CD4-positive, alpha-beta T cell treated with Interleukin-17A for 4 hours (primary cell): ENCODE measurements at regions not wholly inside any gene's neighbourhood (a gene's known extent, or its start where the extent isn't known, plus 50 kb on each side); places are given as distances from the start of the nearest gene placed in this dataset.
"Not testable (repeated sequence)": the region's sequence is repeated elsewhere in the genome, so short reads cannot be mapped to it uniquely, and the experiment has no call there.

Experiments
- DNase-seq: peaks from one replicate; pipeline ENCODE4 v3.0.0-alpha.2; 2020; ENCODE audit warnings: mixed read lengths

DNA sequence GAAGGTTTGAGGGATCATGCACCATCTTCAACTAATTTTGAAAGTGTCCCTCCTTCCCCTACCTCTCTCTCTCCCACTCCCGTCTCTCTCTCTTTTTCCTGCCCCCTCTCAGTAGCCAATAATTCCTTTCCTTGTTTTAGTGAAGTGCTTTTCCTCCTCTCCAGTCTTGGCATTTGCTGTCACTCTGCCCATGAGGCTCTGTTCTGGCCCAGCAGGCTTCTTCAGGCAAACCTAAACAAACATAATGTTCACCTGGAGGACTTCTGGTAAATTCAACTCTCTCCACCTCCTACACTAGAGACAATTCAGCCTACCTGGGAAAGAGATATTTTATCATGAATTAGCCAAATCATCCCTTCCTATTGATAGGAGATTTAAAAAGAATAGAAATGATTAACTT, 86.6 kb upstream of the ADRA1D start:
- DNase-seq = no peak

DNA sequence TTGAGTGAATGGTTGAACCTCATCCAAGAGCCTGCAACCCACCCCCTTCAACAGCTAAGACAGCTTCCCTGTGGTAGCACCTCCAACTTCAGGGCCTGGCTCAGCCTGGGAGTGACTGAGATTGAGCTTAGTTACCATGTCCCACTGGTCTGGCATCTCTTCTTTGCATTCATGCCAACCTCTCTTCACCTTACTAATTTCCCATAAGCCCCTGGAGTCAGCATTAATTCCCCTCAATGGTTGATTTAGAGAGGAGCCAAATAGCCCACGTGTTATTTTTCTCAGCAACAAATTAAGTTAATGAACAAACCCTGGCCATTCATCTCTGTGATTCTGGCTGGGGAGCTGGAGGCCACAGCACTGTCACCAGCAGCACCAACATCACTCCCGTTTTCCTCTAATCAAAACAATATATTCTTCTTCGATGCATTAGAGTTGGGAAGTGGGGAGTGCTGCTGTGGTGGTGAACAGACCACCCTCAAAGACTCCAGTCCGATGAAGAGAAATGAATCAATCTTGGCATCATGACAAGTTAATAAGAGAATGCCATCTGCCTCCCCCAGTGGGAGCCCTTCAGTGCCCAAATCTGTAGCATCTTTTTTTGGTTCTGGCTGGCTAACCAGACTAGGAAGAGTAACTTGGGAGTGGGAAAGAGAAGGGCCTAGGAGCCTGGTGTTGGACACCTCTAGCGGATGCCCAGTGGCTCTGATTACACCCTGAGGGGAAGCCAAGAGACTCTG, 83.2 kb upstream of the ADRA1D start:
- no peak for DNase-seq

DNA sequence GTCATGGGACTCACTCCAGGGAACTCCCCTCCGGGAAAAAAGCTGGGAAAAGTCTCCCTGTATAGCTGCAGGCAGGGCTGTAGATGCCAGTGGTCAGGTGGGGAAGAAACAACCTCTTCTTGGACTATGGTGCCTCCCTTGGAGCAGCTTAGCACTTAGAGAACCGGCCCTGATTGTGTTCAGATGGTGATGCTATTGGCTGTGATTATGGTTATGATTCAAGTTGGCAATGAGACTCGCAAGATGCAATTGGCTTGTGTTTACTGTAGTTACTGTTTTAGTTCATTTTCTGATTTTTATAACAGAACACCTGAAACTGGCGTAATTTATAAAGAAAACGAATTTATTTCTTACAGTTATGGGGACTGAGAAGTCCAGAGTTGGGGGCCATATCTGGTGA, 80.9 kb upstream of the ADRA1D start:
- DNase-seq = no peak

DNA sequence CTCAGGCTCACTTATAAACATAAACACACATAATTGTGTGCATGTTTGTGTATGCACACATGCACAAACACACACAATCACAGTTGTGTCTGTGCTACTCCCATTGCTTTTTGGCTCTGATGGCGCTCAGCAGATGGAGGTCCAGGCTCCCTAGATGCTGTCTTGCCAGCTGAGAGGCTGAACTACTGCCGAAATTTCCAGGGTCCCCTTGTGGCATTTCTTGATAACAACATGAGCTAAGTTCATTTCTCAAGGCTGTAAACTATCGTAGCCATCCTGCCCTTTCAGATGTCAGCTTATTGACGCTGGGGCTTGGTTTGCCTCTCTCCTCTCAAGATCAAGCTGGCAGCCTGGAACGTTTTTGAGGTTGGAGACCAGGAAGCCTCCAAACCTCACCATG, 80.1 kb upstream of the ADRA1D start:
- no peak for DNase-seq

DNA sequence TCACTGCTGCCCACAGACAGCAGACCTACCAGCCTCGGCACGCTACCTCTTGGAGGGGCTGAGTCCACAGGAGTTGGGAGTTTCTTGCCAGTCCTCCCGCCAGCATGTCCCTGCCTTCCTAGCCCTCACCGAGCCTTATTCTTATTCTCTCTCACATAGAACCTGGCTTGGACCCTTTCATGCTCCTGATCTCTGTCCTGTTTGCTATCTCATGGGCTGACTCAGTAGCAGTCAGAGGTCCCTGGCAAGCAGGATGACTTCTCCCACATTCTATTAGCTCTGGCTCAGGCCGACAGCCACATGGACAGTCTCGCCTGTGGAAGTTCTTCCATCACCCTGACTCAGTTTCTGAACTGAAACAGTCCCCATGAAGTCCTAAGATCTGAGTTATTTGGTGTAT, 79.5 kb upstream of the ADRA1D start:
- DNase-seq = no peak

DNA sequence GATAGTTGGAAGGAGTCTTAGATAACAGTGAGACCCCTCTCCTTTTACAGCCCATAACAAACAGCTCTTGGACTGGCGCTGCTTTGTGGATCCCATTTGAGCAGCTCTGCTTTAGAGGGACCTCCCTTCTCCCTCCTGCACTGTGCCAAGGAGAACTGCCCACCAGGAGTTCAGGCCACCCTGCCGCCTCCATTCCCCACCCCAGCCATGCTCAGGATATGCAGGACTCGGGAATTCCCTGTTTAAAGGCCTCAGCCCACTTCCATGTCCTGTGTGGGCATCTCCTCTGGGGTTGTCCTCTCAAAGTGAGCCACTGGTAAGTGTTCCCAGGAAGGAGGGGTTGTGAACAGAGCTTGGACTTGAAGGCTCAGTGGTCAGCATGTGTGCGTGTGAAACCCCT, 78.9 kb upstream of the ADRA1D start:
- no peak for DNase-seq

DNA sequence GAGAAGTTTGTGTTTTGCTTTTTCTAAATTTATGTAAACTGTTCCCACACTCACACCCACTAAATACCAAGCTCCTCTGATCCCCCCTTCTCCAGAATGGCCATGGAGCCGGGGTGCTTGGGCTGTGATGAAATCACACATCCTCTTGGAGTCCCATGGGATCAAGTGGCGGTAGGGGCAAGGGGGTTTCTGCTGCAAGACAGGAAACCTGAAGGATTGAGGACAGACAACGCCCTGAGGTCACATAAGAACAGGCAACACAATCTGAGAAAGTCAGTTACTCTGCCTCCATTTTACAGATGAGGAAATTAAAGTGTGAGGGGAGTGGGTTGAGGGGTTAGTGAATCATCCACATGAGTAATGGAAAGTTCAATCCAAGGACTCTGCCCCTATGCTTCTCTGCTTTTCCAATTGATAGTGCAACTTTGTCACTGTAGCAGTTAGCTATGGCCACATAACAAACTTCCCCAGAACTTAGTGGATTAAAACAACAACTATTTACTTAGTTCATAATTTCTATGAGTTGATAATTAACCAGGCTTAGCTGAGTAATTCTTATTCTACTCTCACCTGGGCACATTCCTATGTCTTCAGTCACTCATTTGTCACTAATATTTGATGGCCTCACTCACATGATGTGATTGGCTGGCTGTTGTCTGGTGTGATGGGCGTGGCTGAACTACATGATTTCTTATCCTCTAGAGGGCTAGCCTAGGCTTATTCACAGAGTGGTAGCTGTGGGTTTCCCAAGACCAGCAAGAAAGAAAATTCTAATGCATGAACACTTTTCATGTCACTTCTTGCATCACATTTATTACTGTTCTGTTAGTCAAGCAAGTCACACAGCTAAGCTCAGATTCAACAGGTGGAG, 77.3 kb upstream of the ADRA1D start:
- DNase-seq = no peak

DNA sequence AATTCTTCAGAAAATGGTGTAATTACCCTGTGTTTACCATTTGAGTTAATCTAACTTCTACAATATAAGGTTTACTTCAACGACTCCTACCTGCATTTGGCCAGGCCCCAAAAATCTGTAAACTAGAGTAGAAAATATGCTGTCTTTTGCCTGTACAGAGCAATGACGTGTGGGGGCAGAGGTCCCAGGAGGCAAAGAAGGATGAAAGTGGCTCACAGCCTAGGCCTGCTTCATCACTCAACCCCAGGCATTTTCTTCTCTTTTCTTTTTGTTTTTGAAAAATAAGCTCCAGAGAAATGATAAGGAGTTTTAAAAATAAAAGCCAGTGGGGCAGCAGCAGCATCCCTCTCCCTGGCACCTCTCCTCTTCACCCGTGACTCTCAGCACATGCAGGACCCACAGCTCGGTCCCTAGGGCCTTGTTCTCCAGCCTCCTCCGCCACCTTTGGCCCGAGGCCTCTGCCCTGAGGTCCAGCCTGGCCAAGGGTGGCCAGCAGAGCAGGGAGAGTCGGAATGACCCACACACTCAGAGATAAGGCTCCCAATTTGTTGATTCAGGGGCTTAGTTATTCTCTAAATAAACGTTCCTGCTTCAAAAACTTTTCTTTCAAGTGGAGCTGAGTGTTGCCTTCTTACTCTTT, 76.6 kb upstream of the ADRA1D start:
- DNase-seq = no peak

DNA sequence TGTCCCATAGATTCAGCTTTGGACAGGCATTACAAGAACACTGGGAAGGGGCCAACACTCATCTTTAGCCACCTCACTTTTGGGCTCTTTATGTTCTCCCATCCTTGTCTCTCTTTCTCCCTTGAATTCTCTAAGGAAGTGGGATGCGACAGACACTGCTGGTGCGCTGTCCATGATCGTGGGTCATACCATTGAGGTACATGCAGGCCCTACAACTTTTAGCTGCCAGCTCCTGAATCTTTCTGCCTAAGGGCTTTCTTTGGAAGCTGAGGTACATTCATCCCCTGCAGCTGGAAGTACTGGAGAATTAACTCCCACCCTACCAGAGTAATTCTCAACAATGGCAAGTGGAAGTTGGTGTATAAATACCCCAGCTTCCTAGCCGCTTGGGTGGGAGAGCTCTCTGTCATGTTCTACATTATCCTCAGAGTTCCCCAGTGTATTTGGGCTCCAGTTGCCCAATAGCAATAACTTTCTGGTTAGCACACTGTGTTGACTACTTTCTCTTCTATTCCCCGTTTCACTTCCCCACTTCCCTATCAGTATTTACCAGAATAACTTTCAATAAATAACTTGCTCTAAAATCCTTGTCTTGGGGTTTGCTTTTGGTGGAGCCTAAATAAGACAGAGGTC, 75.6 kb upstream of the ADRA1D start:
- no peak for DNase-seq

DNA sequence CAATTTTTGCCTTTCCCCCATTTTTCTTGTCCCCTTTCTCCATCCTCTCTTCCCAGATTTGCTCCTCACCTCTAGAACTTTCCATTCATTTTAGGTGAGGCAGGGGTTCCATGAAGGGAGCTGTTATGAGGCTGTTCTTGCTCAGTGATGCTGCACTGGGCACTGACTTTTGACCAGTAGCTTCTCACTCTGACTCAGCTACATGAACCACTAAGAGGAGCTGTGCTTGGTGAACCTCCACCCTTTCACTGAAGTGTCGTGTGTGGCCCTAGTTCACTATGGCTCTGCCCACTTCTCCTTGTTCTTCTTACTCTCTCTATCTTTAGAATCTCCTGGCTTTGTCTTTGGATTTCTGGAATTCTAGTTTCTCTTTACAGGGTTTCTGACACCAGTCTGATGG, 73.4 kb upstream of the ADRA1D start:
- no peak for DNase-seq

DNA sequence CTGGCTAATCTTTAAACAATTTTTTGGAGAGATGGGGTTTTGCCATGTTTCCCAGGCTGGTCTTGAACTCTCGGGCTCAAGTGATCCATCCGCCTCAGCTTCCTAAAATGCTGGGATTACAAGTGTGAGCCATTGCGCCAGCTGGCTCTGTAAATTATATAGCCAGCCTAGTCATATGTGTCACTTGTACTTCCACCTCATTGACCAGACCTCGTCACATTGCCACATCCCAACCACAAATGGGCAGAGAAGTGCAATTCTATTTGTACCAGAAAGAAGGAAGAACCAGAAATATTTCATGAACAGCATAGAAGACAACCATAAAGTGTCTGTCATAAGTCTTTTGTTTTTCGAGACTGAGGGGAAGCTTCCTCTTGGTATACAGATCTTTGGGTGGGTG, 71.2 kb upstream of the ADRA1D start:
- no peak for DNase-seq

DNA sequence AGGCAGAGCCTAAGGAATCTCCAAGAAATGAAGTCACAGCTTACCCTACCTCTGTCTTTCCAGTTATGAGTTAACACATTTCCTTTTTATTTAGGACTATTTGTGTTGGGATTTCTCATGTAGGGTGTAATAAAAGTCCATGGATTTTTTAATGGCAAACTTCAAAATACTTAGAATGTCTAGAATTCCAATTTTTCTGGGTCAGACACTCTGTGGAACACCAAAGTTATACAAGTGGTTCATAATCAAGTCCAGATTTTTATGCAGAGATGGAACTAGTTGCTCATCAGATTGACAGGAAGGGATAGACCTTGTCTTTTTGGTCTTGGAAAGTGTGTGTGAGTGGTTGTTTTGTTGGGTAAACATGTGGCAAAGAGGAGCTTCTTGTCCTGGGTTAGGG, 69.8 kb upstream of the ADRA1D start:
- no peak for DNase-seq

DNA sequence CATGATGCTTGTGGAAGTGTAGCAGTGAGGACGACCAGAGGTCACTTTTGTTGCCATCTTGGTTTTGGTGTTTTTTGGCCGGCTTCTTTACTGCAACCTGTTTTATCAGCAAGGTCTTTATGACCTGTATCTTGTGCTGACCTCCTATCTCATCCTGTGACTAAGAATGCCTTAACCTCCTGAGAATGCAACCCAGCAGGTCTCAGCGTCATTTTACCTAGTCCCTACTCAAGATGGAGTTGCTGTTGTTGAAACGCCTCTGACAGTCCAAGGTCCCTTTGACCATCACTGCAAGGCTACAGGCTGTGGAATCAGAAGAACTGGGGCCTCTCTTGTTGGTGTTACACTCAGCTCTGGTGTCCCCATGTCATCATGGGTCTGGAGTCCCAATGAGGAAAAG, 61.5 kb upstream of the ADRA1D start:
- DNase-seq = not testable (repeated sequence)

DNA sequence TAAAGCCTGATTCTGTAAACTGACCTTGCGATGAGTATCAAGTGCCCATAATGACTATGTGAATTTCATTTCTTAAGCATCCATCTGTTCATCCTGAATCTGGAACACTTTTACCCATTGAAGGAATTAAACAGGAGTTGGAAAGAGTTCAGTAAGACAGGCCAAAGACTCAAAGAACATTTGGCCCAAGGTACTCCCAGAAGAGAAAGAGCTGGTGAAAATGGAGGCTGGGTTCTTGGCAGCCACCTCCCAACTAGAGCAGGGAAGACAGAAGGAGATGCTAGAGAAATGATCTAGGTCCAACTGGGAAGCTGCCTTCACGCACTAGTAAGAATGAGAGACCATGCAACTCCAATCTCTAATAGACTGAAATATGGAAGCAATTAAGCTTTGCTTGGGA, 57.1 kb upstream of the ADRA1D start:
- DNase-seq = no peak

DNA sequence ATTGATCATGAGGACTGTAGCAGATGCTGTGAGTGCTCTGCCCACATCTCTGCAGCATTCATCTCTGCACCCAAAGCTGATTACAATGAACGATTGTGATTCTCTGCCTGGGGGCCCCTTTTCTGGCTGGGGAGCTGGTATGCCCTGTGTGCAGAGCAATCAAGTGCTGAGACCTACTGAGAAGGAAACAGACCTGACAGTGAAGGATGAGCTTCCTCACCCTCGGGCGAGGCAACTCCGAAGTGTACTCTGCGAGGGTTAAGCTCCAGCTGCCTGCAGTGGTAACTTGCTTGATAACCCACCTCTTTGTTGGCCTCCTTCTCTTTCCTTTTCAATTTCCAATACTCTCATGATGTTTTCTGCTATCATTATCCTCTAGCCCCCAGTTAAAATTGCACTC, 56.0 kb upstream of the ADRA1D start:
- no peak for DNase-seq

DNA sequence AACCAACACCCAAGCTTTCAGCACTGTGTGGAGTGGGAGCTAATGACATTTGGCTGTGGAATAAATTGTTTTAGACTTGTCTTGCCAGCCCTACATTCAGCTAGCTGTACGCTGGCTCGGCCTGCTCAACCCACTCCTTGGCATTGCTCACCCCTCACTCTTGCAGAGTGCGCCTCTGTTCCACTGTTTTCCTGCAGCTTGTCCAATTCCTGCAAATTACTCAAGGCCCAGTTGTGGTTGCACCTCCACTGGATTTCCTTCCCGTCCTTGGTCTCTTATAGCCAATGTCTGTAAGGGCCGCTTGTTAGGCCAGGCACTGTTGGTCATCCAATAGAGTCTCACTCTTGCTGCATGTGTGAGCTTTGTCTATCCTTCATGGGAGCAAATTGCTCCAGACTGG, 55.5 kb upstream of the ADRA1D start:
- DNase-seq = no peak

DNA sequence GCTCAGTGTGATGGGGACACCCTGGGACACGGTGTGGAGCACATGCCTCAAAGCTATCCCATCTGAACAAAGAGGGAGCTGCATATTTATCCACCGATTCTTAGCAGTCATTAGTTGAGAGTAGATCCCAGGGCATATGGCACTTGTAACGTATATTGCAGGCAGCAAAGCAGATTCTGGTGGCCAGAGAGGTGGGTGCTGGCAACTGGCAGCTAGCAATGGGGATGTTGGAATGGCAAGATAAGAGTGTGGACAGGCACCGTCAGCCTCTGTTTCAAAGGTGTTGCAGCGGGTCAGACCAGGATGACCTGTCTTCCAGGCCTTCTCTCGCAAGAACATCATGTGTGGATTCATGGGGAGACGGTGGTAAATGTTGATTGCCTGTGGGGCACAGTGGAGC, 54.0 kb upstream of the ADRA1D start:
- DNase-seq = no peak

DNA sequence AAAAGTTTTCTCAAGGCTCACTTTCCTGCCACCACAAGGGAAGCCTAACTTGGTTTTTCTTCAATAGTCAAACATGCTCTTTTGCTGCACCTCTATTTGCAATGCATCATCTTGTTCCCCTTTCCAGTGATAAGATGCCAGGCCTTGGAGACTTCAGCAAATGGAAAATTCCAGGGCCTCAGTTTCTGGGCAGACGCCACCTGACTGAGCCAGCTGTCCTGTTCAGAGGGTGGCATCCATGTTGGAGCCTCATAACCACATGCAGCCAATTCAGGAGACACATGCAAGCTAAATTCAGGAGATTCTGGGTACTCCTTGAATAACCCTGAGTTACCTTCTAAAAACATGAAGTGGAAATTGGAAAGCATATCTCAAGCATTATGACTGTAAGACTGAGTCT, 51.8 kb upstream of the ADRA1D start:
- DNase-seq = no peak

DNA sequence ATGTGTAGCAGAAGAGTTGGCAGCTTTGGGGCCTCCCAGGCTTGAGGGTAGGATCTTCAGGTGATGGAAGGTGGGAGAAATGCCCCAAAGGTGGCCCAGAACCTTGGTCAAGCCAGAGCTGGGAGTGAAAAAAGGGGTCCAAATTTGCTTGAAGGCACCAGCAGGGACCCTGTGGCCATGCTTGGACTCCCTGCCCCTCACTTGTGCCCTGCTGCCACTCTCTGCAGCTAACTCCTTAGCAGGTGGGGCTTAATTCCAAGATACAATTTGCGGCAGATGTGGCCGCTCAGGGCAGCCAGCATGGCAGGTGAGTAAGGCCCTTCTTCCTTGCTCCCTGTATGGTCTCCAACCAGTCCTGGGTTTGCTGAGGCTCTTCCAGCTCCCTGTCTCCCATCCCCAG, 51.3 kb upstream of the ADRA1D start:
- DNase-seq = no peak

DNA sequence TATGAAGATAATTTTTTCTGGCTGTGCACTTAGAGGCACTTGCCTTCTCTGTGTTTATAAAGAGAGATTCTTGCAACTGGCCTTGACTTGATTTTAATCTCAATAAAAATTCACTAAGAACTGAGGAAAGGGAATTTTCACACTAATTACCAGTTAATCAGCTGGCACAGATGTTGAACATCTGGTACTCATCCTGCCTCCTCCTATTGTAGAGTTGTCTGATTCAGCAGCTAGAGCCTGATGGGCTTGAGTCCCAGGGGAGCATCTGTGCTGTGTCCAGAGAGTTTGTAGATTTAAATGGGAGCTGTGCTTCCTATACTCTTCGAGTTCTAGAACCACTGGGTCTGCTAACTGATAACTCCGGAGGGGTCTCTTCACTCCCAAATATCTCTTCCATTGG, 50.7 kb upstream of the ADRA1D start:
- no peak for DNase-seq

DNA sequence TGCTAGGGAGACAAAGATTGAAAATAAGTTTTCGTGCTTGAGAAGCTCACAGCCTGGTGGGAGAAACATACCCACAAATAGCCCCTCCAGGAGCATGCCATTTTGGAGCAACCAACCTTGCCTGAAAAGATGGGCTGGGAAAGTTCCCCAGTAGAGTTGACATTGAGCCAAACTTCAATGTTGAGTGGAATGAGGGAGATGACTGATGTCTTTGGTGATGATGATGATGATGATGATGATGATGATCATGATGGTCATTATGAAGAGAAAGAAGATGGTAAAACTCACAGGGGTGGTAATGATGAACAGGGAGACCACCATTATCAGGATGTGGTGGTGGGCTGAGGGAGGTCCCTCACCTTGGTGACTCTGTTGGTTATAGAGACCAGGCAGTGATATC, 50.1 kb upstream of the ADRA1D start:
- DNase-seq = no peak
